CD1c-positive myeloid dendritic cell (primary cell): ENCODE measurements at regions not wholly inside any gene's neighbourhood (a gene's known extent, or its start where the extent isn't known, plus 50 kb on each side); places are given as distances from the start of the nearest gene placed in this dataset.

Experiments
- DNase-seq: peaks from one replicate; pipeline ENCODE4 v3.0.0-alpha.2; 2016; ENCODE audit errors: extremely low spot score

DNA sequence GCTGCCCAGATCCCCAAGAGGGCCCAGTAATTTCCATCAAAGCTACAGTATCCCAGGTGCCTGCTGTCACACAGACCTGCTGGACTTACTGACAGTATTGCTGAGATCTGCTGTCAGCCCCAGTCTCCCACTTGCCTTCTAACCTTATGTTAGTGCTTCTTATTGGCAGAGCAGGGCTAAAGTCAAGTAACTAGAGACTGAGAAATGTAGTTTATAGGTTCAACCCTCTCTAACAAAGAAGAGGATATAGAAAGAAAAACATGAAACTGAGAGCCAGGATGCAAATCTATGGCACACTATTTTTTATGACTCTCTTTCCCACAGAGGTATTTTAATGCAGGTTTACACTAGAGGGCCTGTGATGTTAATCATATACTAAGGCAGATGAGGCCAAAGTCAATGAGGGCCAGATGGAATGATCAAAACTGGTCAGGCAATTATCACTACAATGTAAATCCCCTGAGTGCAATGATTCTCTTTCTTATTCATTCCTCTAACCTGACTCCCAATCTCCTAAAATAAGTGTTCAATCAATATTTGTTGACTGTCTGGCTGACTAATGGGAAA is 781.9 kb downstream of the VRK1 start:
- DNase-seq = no peak

DNA sequence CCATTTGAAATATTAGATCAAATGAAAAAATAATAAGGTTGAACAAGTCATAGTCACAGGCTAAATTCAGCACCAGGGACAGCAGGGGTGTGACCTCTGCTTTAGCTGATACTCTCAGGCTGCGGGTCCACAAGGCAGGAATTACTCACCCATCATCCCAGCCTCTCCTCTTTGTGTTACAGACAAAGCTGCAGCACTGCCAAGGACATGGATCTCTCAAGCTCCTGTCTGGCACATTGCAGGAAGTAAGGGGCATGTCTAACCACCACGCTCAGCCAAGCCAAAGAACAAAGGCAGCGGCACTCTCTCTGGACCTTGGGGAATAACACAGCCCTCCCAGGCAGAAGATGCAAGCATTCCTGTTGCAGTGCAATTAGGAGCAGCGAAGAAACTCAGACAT is 783.8 kb downstream of the VRK1 start:
- no peak for DNase-seq

DNA sequence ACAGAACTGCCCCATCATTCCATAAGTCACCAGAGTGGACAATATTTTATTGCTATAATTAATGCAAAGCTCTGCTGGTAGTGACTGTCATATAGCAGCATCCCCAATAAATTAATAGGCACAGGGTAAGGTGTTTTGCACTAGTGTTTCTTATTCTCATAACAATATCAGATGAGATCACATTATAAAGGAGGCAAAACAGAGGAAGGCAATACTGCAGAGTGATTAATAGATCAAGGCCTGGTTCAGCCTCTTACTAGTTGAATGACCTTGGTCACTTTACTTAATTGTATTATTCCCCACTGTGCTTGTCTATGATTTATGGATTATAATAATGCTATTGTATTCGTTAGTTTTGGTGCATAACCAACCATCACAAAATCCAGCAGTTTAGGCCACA is 784.8 kb downstream of the VRK1 start:
- DNase-seq = no peak

DNA sequence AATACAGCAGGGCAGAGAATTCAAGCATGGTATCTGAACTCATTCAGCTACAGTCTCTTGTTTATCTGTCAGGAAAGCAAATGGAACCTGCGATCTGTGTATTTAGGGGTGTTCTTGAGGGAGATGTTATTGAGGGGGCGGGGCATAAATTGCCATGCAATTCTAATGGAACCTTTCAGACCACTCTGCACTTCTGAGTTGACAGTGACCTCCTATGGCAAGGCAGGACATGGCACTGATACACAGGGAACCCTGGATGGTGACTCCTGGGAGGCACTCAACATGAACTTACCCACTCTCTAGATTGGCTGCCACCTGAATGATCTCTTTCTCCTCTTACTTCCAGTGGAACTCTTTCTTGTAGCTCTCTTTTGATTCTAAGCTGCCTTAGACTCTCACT is 787.3 kb downstream of the VRK1 start:
- DNase-seq = peak; percentile 13

DNA sequence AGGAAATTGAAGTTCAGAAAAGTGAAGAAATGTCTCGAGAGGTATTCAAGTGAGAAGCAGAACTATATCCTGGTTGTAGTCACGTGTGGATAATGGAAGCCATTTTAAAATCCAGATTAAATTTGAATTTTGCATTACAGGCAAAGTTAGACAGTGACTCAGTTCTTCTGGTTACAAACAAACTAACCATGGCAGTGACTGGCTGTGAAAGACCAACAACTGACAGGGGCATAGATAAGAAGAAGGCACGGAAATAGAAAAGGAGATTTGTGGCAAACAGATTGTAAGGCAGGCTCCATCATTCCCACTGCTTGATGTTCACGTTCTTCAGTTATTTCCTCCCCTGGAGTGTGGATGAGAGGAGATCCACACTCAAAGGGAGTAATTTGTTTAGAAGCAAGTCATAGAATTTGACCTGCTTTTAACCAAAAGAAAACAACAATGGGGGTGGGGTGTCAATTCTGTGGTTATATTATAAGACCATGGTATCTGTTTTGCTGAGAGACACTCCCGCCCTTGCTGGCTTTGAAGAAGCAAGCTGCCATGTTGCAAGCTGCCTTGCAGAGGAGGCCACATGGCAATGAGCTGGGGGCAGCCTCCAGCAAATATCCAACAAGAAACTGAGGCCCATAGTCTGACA is 795.3 kb downstream of the VRK1 start:
- no peak for DNase-seq

DNA sequence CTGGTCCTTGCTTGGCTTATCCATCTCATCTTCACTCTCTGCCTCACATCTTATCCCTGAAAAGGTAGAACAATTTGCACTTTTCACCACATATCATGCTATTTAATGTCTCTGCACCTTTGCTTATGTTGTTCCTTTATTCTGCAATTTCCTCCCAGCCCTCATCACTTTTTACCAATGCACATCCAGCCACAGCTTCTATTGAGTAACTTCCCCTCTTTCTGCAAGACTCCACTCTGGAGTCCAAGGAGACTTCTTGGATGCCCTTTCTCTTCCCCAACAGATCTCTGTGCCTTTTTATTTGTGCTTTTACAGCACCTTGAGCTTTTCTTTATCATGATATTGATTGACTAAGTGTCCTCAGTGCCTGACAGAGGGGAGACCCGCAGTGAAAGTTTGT is 797.1 kb downstream of the VRK1 start:
- DNase-seq = peak; percentile 5

DNA sequence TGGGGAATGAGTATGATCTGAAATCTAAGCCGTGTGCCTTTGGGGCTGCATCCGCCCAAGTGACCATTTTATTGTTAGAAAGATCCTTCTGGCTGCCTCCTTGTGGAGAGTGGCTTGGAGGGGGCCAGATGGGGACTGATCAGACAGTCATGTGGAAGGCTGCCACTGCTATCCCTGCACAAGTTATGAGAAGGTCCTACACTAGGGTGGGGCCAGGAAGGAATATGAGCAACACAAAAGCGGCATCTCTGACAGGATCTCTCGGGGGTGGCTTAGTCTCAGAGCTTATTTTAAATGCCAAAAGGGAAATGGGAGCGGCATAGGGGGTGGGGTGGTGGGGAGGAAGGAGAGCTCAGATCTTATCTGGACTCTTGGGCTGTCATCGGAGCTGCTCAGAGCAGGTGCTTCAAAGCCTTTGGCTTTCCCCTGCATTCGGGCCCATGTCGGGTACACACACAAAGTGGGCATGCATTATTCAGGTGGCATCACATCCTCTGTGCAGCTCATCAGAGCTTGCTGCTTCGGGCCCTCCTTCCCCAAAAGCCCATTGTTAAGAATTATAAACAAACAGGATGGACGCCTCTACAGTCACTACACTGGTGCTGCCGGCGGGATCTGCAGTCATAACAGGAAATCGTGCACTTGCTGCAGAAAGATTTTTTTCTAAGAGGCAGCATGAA is 805.4 kb downstream of the VRK1 start:
- DNase-seq = peak; percentile 26

DNA sequence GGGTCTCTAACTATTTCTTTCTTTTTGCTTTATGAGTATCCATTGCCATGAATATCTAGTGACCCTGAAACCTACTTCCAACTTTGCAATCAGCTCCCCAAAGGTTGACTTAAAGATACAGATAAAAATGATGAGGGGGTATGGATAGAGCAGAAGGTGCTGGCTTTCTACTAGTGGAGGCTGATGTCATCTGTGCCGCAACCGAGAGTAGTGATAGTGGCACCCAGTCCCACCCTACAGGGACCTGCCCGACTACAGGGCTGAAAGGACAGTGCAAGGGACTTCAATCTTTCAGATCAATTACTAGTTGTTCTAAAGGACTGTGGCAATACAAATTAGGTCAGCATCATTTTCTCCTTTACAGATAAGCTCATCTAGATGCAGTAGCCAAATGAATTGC is 806.0 kb downstream of the VRK1 start:
- DNase-seq = no peak

DNA sequence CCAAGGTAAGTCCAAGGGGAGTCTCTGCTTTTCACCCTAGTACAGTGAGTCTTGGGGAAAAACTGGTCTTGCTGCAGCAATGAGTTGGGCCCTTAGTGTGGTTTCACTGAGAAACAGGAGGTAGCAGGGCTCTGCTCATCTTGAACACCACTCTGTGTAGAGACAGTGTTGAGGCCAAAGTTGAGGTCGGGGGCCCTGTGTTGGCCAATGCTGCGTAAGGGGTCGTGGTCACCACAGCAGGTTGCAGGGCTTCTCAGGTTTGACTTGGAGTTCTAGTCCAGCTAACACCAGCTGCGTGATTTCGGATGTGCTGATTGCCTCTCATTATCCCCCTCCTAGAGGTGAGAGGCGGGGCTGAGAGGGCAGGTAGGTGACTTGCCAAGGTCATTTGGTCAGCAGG is 807.5 kb downstream of the VRK1 start:
- no peak for DNase-seq

DNA sequence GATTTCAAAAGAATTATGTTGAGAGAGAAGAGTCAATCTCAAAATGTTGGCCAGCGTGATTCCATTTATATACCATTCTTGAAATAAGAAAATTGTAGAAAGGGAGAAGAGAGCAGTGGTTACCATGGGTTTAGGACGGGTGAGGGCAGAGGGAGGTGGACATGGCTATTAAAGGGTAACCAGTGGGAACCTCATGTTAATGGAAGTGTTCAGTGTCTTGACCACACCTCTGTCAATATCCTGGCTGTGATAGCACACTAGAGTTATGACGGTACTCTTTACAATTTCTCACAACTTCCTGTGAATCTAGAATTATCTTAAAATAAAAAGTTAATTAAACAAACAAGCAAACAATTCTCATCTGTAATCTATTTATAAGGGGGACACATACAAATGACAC is 821.2 kb downstream of the VRK1 start:
- DNase-seq = no peak

DNA sequence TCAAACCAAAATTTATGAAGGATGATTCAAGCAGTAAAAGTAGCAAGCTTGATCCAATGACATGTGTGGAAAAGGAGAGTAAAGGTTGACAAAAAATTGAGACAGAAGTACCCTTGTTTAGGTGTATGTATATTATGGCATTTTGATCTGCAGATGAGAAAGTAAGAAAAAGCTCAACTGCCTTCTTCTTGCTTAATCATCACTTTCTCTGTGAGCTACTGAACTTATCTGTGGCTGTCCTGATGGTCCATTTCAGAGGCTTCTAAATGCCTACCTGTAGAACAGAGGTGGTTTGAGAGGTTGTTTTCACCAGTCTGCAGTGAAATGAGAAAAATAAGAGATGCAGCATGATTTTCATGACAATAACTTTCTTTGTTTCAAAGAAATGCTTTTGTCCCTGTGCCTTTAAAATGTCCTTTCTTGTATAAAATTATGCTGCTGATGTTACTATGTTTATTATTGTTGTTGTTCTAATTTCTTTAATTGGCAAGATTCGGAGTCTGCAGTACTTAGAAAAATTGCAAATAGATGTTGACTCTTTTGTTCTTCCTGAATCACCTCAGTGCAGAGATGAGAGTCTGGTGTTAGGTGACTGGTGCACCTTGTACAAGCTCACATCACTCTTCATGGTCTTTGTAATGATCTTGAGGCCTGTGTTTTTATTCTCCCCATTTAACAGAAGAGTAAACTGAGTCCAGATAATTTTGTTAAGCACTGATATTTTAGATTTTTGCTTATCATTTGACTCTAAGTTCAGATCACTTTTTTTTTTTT is 821.9 kb downstream of the VRK1 start:
- no peak for DNase-seq

DNA sequence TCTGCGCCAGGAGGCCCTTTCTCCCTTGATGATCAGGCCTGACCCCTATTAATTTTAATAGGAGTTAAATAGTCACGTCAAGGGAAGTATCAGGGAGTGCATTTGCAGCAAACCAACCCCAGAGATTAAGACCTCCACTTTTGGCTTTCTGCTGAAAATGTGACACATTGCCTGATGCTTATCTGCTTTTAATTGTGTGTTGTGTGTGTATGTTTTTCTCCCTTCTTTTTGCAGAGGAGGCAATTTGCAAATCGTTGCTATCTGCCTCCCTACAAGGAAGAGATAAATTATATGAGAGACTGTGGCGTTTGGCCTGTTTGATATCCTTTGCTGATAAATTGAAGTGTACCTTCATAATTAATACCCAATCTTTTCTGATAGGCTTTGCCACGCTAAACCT is 822.9 kb downstream of the VRK1 start:
- no peak for DNase-seq

DNA sequence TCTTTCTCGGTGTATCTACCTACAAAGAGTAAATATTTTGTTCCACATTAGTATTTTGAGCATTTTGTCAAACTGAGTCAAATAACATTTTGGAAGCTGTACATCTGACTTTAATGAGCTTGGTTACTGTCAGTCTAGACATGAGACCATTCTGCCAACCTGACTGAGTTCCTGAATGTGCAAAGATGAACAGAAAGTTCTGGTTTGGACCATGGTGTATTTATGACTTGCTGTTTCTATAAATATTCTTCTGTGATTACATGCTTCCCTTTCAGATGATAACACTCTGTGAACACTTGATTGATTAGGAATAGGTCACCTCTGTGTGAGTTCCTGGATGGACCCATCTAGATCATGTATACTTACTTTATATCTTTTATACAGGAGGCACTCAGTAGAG is 827.8 kb downstream of the VRK1 start:
- DNase-seq = no peak

DNA sequence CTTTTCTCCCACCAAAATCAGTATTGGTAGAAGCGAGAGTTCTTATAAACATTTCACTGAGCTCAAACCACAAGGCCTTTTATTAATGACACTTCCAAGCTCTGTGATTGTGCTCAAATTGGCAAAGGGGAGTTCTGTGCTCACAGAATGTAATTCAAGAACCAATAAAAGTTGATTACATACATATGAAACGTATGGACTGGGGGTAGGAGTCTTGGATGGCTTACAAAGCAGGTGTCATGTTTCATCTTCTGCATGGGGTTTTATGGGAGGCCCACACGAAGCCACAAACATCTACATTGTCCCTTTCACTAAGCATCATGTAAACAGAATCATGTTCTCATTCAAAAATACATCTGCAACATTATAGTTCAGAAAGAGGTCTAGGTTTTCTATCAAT is 828.3 kb downstream of the VRK1 start:
- no peak for DNase-seq

DNA sequence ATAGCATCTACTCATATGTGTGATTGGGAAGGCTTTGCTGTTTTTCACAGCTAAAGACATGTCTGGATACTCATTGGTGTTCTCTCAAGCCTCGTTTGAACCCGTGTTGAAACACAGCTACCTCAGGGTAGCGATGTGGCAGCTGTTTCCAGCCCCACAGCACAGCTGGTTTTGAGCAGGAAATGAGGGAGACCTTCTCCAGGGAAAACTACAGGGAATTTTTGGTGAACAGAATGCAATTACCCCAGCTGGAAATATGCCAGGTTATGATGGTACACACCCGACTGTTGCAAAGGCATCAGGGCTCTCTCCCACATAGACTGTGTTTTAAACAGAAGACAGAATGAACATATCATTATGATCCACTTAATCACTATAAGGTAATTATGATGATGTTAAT is 828.9 kb downstream of the VRK1 start:
- DNase-seq = no peak

DNA sequence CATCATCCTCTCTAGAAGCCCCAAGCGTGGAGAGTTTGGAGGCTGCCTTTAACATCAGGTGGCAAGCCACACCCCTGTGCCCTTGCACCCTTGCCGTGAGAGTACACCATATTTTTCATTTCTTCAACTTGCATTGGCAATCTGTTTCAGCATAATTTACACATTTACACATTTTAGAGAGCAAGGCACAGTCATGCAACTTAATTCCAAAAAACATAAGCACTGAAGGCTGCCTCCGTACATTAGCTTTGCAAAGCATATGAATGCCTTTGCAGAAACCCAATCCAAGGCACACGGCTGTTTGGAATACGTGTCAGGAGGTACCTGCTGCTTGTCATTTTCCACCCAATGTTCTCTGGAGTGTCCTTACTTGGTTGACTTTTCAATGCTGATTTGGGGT is 833.1 kb downstream of the VRK1 start:
- DNase-seq = no peak

DNA sequence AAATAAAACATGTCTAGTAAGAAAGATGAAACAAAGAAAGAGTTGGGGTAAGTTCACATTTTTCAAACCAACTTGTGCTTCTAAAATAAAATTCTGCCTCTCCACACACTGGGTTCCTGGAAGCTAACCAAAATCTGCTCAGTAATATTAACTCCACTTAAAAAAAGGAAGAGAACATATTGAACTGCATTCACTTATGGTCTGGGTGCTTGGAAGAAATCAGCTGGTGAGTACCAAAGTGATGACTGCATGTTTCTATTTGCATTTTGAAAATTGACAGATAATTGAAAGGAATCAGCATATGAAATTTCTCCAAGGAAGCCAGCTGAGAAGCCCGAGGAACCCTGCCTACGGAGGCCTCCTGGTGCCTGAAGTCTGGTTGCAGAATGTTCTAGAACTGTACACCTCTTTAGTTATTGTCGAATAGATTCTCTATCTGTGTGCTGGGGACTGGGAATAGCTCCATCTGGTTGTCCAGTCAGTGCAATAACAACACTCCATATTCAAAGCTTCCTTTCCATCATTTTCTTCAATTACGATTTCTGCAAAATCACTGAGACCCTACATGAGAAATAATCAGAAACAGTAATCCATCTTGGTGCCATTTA is 836.1 kb downstream of the VRK1 start:
- DNase-seq = no peak

DNA sequence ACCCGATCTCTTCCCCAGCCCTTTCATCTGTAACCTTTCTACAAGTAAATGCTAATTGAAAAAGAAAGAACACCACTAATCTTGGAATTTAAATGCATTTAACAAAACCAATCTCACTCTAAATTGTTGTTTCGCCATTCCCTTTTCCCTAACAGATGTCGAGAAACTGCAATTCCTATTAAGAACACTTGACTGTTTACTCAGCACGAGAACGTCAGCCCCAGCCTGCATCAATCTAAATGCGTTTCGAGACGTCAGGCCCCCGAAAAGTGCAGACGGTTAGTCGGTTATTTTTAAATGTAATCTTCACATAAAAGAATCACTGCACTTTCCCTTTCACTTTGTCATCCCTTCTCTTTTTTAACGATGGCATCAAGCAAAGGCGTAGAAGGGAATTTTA is 837.6 kb downstream of the VRK1 start:
- peak; percentile 5 for DNase-seq

DNA sequence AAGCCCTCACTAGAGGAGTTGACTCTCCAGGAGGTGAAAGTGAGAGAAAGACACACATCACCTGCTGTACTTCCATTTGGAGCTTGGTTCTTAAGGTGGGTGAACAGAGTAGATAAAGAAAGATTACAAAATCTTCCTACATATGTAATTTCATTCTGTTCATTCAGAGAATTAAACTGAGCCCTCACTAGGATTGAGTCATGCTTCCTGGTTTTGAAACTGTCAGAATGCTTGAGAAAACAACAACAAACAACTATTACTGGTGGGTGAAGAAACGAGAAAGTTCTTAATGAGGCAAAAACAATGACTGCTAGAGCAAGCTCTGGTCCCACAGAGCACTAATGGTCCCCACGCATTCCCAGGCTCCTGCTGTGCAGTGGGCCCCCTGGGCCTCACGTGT is 841.7 kb downstream of the VRK1 start:
- no peak for DNase-seq

DNA sequence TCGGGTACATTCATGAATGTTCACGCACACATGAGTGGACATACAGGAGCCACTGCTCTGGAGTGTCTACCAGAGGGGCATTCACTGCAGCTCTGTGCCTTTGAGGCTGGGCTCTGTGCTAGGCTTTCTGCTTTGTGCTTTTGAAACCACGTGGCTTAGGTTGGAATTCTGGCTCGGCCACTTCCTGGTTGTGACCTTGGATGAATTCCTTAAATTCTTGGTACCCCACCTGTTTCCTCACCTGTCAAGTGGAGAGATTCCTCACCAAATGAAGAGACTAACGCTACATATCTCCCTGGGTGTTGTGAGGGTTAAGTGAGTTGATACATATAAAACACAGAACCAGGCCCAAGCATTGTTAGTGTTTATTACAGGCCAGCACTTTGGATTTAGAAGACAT is 842.8 kb downstream of the VRK1 start:
- DNase-seq = no peak

DNA sequence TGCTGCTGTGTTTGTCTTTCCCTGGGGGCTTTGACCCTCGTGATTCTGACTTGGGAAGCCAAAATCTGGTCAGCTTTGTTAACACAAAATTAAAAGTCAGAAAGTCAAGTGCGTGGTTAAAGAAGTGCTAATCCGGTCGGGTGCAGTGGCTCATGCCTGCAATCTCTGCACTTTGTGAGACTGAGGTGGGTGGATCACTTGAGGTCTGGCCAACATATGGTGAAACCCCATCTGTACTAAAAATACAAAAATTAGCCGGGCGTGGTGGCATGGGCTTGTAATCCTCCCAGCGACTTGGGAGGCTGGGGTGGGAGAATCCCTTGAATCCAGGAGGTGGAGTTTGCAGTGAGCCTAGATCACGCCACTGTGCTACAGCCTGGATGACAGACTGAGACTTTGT is 844.6 kb downstream of the VRK1 start:
- no peak for DNase-seq

DNA sequence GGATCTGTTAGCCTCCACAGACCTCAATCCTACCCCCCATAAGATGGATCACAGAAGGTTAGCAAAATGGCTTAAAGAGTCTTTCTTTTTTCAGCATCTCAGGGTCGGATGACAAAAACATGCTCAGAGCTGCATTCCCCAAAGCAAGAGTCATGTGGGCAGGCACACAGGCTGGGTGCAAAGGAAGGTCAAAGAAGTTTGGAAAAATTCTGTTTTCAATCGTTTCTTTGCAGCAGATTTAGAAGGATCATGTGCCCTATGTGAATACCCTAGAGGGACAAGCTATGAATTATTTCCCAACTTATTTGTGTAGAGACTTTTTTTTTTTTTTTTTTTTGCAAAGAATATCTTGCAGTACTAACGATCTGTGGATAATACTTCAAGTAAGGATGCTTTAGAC is 845.4 kb downstream of the VRK1 start:
- no peak for DNase-seq

DNA sequence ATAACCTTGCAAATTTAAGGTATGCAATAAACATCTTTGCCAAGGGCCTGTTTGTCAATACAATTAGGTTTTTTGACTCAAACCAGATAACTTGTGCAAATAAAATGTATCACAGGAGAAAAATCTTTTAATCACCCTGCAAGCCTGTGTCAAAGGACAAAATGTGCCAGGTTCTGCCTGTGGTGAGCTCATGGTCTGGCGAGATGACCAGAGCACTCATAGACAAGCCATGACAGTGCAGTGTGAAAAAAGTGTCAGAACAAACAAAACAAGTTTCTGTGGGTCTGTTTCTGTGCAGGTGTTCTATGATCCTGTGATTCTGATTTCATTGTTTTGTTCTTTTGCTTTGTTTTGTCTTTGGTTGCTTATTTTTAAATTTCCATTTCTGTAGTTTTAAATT is 847.2 kb downstream of the VRK1 start:
- no peak for DNase-seq
